Thymus (tissue), 11 donors: ENCODE measurements at regions not wholly inside any gene's neighbourhood (a gene's known extent, or its start where the extent isn't known, plus 50 kb on each side); places are given as distances from the start of the nearest gene placed in this dataset.

ENCODE experiments used
- DNase-seq, 9 donors: peaks; one replicate each; pipeline ENCODE4 v3.0.0-alpha.2; 2013; ENCODE audit warnings: low spot score in 9 of 9, low read depth in 6 of 9, missing footprints in 1 of 9
- H3K27ac ChIP-seq, 2 donors: one replicate each; pipeline ENCODE4 v1.5.1; 2013; ENCODE audit warnings: control low read depth in 1 of 2, low read depth in 1 of 2, low read length in 1 of 2, mild to moderate bottlenecking in 1 of 2, moderate library complexity in 1 of 2
- H3K27me3 ChIP-seq, 2 donors: one replicate each; pipeline ENCODE4 v1.5.1; 2013; ENCODE audit warnings: low read length in 1 of 2; ENCODE audit not compliant: control insufficient read depth in 2 of 2, insufficient read depth in 1 of 2
- H3K36me3 ChIP-seq, 2 donors: one replicate each; pipeline ENCODE4 v1.5.1; 2013; ENCODE audit warnings: low read length in 1 of 2, mild to moderate bottlenecking in 1 of 2, moderate library complexity in 1 of 2; ENCODE audit not compliant: control insufficient read depth in 2 of 2, insufficient read depth in 2 of 2
- H3K4me1 ChIP-seq, 2 donors: one replicate each; pipeline ENCODE4 v1.5.1; 2013; ENCODE audit warnings: low read length in 2 of 2; ENCODE audit not compliant: control insufficient read depth in 2 of 2, insufficient read depth in 2 of 2
- H3K4me3 ChIP-seq, 2 donors: one replicate each; pipeline ENCODE4 v1.5.1; 2013; ENCODE audit warnings: low read length in 2 of 2, control low read depth in 1 of 2, mild to moderate bottlenecking in 1 of 2
- H3K9me3 ChIP-seq, 2 donors: one replicate each; pipeline ENCODE4 v1.5.1; 2013; ENCODE audit warnings: low read length in 1 of 2, mild to moderate bottlenecking in 1 of 2; ENCODE audit not compliant: control insufficient read depth in 2 of 2, insufficient read depth in 1 of 2
- WGBS: extraction: QIAGEN DNeasy Blood & Tissue Kit; methylation state at CpG from one replicate; pipeline ENCODE4 v1.1.7; 2013; 5-methylcytosine and 5-hydroxymethylcytosine counted together
- donor health status: healthy.

DNA sequence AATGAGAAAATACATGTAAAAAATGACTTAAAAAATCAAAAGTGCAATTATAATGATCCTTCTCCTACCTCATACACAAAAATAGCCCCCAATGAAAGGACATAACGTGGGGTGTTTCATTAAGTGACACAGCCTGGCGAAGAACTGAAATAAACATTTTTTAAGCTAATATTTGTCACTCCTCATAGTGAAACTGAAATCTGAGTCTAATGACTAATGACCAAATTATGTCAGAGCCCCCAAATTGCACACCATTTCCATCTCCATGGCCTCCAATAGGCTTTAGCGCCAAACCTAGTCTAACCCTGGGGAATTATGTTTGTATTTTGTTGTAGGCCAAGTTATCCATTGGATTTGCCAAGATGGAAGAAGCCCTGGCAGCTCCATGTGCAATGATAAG is 119.1 kb downstream of the WT1 start:
- peaks cover 0 to 2% of the 10 kb centered on the region in 2 donors for H3K4me1 ChIP-seq
- 96% methylated on average over 3 of the region's 3 CpGs for WGBS
- H3K9me3 ChIP-seq: no peaks in the 10 kb centered on the region
- no peaks in the 10 kb centered on the region for H3K27me3 ChIP-seq
- H3K4me3 ChIP-seq: no peak overlapping the region
- no peak for DNase-seq
- H3K36me3 ChIP-seq: no peaks in the 10 kb centered on the region
- H3K27ac ChIP-seq: no peak overlapping the region

DNA sequence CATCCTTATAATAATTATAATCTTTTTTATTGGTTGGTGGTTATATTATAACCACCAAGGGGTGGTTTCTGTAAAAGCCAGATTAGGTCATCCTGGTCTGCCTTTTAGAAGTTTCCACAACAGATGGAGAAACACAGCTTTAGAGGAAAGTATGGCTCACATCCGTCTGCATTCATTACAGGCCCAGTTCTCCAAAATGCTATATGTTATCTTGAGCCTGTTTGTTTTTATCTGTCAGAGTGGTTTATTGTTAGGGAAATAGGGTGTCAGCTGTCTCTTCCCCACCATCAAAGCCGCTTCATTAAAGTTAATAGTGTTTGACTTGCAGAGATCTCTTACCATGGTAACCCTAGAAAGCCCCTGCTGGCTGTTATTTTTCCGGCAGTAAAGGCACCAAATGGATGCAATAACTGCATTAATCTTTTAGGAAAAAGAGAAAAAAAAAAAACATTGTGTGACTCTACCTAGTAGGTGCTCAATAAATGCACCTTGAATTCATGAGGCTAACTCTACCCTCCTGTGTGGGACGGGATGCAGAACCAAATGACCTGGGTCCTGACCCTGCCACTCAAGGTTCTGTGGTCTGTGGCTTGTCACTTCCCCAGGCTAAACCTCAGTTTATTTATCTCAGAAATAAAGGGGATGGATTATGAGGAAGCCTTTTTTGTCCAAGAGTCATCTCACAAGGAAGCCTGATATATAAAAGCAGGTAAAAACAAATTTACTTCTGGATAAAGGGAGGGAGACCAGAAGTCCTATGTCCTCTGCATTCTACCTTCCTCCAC is 118.3 kb downstream of the WT1 start:
- WGBS: 76% methylated on average over 4 of the region's 4 CpGs
- no peaks in the 10 kb centered on the region for H3K27me3 ChIP-seq
- DNase-seq: no peak
- H3K9me3 ChIP-seq: no peaks in the 10 kb centered on the region
- no peak overlapping the region for H3K27ac ChIP-seq
- peaks cover 0 to 2% of the 10 kb centered on the region in 2 donors for H3K4me1 ChIP-seq
- H3K36me3 ChIP-seq: no peaks in the 10 kb centered on the region
- no peak overlapping the region for H3K4me3 ChIP-seq

DNA sequence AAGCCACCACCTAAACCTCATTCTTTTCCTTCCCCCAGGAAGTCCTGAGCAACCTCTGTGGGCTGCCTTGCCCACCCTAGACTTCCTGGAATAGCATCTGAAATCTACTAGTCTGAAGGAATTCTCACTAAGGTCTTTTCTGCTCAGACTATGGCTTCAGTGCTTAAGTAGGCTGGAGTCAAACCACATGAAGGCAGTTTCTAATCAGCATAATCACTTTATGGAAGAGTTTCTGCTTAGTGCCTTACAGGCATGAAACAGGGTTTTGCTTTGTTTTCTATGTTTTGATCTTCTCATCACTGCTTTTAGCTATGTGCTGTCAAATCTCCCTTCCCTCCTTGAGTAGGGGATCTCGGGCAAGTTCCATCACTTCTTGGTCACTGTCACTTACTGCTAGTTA is 117.7 kb downstream of the WT1 start:
- Histone ChIP-seq H3K4me3 (no peak overlapping the region), H3K4me1 (peaks cover 0 to 2% of the 10 kb centered on the region in 2 donors), H3K36me3 (no peaks in the 10 kb centered on the region), H3K27me3 (no peaks in the 10 kb centered on the region), H3K27ac (no peak overlapping the region), H3K9me3 (no peaks in the 10 kb centered on the region)
- WGBS: 74% methylated on average over 1 of the region's 1 CpG
- peak in 1 of 9 donors; percentile 15 for DNase-seq

DNA sequence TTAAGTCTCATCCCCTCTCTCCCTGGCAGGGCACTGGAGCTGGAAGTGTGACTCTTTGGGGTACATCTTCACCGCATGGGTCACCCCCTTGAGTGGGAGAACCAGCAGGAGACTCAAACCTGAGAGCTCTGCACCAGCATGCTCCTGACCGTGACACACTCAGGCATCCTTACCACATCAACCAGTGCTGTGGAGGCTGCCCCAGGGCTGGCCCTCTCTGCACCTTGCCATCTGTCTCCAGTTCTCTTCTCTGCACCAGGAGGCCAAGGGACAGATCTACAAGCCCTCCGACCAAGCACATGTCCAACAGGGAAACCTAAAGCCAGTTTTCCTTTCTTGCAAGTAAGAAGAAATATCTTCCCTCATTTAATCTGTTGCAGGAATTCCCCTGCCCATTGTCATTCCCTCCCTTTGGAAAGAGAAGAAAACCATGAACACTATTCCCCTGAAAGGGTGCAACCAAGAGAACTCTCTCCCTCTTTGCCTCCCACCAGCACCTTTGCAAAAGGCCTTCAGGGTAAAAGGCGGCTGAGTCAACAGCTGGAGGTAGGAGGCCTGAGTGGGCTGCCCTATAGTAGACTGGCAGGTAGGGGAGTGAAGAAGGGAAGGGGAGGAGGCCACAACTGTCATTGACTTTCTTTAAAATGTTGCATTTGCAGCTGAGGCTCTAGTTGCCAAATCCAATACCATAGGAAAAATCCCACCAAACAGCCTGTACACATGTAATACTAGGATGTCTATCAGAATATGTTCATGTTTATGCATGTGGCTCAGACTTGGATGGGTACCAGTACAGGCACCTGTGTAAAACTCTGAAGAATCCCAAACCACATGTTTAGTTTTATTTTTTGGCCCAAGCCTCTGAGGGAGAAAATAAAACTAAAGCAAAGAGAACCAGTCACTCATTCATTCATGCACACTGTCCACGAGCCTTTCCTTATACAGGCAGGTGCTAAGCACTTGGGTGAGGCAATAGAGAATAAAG is 117.0 kb downstream of the WT1 start:
- no peaks in the 10 kb centered on the region for H3K36me3 ChIP-seq
- DNase-seq: no peak
- H3K4me1 ChIP-seq: peaks cover 0 to 2% of the 10 kb centered on the region in 2 donors
- H3K9me3 ChIP-seq: no peaks in the 10 kb centered on the region
- no peak overlapping the region for H3K27ac ChIP-seq
- WGBS: 91% methylated on average over 5 of the region's 5 CpGs
- no peaks in the 10 kb centered on the region for H3K27me3 ChIP-seq
- no peak overlapping the region for H3K4me3 ChIP-seq

DNA sequence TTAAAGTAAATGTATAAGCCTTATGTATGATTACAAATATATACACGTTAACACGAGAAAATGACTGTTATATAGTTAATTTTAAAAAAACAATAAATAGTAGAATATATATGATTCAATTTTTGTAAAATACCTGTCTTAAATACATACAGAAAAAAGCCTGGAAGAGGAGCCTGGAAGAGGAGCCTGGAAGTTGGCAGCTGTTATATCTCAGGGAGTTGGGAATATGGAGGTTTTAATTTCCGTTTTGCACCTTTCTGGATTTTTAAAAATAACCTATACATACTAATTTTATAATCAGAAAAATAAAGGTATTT is 111.6 kb downstream of the WT1 start:
- WGBS: 30% methylated on average over 3 of the region's 3 CpGs
- Histone ChIP-seq H3K4me3 (no peak overlapping the region), H3K4me1 (no peaks in the 10 kb centered on the region), H3K36me3 (no peaks in the 10 kb centered on the region), H3K9me3 (no peaks in the 10 kb centered on the region), H3K27ac (no peak overlapping the region), H3K27me3 (no peaks in the 10 kb centered on the region)
- no peak for DNase-seq

DNA sequence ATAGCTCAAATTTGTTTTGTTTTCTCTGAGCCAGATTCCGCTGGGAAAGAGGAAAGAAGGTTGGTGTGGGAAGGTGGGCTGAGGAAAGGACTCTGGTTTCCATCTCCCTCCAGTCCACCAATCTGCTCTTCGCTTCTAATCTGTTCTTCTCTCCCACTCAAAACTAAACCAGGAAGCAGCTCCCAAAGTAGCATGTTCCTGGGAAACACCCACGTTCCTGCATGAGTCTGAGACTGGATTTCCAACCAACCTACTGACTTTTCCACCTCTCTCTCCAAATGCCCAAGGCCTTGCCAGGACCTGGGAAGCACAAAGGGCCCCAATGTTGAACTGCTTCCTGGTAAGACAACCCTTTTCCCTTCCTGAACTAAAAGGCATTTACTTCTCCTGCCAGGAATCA is 110.2 kb downstream of the WT1 start:
- no peaks in the 10 kb centered on the region for H3K36me3 ChIP-seq
- no peaks in the 10 kb centered on the region for H3K4me1 ChIP-seq
- no peak overlapping the region for H3K4me3 ChIP-seq
- no peak overlapping the region for H3K27ac ChIP-seq
- 78% methylated on average over 3 of the region's 3 CpGs for WGBS
- no peak for DNase-seq
- no peaks in the 10 kb centered on the region for H3K27me3 ChIP-seq
- H3K9me3 ChIP-seq: no peaks in the 10 kb centered on the region

DNA sequence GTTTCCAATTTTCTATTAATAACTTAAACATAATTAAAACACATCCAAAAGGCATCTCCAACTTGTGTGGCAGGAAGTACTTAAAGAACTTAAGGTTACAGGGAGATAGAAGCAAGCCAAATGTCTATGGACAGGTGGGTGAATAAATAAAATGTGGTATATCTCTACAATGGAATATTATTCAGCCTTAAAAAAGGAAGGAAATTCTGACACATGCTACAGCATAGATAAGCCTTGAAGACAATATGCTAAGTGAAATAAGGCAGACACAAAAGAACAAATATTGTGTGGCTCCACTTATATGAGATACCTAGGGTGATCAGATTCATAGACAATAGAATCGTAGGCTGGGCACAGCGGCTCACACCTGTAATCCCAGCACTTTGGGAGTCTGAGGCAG is 109.6 kb downstream of the WT1 start:
- no peaks in the 10 kb centered on the region for H3K36me3 ChIP-seq
- no peak for DNase-seq
- H3K27ac ChIP-seq: no peak overlapping the region
- H3K4me1 ChIP-seq: no peaks in the 10 kb centered on the region
- H3K27me3 ChIP-seq: no peaks in the 10 kb centered on the region
- H3K4me3 ChIP-seq: no peak overlapping the region
- over 99% methylated on average over 2 of the region's 2 CpGs for WGBS
- no peaks in the 10 kb centered on the region for H3K9me3 ChIP-seq

DNA sequence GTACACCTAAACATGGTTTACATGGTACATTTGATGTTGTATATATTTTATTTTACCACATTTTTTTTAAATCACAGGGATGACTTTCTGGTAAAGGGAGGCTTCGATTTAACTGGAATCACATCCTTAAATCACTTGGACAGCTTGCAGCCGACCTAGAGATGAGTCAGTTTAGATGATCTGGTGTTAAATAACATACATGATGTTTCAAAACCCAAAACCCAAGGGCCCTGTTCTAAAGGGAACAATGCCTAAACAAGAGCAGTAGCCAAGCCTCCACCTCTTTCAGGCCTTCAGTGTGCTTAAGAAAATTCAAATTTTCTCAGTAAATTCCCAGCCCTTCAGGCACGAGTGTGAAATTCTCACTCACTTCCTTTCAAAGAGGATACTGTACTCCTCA is 108.8 kb downstream of the WT1 start:
- H3K36me3 ChIP-seq: no peaks in the 10 kb centered on the region
- no peak for DNase-seq
- H3K27me3 ChIP-seq: peaks cover 0 to 6% of the 10 kb centered on the region in 2 donors
- H3K4me3 ChIP-seq: no peak overlapping the region
- WGBS: 96% methylated on average over 3 of the region's 3 CpGs
- no peaks in the 10 kb centered on the region for H3K4me1 ChIP-seq
- no peaks in the 10 kb centered on the region for H3K9me3 ChIP-seq
- H3K27ac ChIP-seq: no peak overlapping the region

DNA sequence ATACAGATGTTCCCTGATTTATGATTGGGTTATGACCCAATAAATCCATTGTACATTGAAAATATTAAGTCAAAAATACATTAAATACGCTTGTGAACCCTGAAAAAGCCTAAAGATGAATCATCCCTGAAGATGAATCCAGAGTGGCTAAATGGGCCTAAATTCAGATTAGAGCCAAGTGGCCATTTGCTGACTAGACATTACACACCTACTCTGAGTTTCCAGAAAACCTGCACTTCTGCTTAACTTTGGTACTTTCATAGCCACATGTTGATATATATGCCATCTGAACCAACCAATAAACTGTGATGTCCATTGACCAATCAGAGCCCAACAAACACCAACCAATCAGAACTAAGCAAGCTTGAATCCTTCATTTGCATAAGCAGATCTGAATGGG is 106.9 kb downstream of the WT1 start:
- Histone ChIP-seq H3K4me1 (peaks cover 4 to 6% of the 10 kb centered on the region in 2 donors), H3K27me3 (peaks cover 0 to 12% of the 10 kb centered on the region in 2 donors), H3K9me3 (no peaks in the 10 kb centered on the region), H3K36me3 (no peaks in the 10 kb centered on the region), H3K27ac (no peak overlapping the region), H3K4me3 (no peak overlapping the region)
- 96% methylated on average over 1 of the region's 1 CpG for WGBS
- no peak for DNase-seq
